ENCODE measurements at regions not wholly inside any gene's neighbourhood (a gene's known extent, or its start where the extent isn't known, plus 50 kb on each side); places are given as distances from the start of the nearest gene placed in this dataset.

GRCh38 chr9:76557674-76558225 lies 98.8 kb downstream of the GCNT1 start:
- DNase-seq = peak; percentile 90

- DNase-seq = no peak
Observed at GRCh38 chr9:76558465-76558864, 99.5 kb downstream of the GCNT1 start.

- DNase-seq = no peak
Observed at GRCh38 chr9:76559286-76559685, 100.3 kb downstream of the GCNT1 start.

GRCh38 chr9:76560481-76560922 lies 101.5 kb downstream of the GCNT1 start:
- DNase-seq = peak; percentile 56

GRCh38 chr9:76561050-76561713 lies 102.2 kb downstream of the GCNT1 start:
- no peak for DNase-seq

All from HCEC 1CT (cell line).